NCI-H345 (cell line): ENCODE measurements at regions not wholly inside any gene's neighbourhood (a gene's known extent, or its start where the extent isn't known, plus 50 kb on each side); places are given as distances from the start of the nearest gene placed in this dataset.
"Not testable (repeated sequence)": the region's sequence is repeated elsewhere in the genome, so short reads cannot be mapped to it uniquely, and the experiment has no call there.

ENCODE experiments used
- DNase-seq: peaks from one replicate; lab custom pipeline; 2025; lab: John Stamatoyannopoulos, UW

GRCh38 chr16:27639561-27640276, 89.8 kb downstream of the KATNIP start:
- DNase-seq = no peak

GRCh38 chr16:27640277-27640600, 90.3 kb downstream of the KATNIP start:
- no peak for DNase-seq

- no peak for DNase-seq
These were observed 91.3 kb downstream of the KATNIP start for GRCh38 chr16:27641260-27641659.

- not testable (repeated sequence) for DNase-seq
These were observed 91.9 kb downstream of the KATNIP start for GRCh38 chr16:27641734-27642415.

- no peak for DNase-seq
These were observed 92.8 kb downstream of the KATNIP start for GRCh38 chr16:27642756-27643155.

- no peak for DNase-seq
These were observed 94.2 kb downstream of the KATNIP start for GRCh38 chr16:27644165-27644564.

- DNase-seq = no peak
These were observed 95.5 kb downstream of the KATNIP start for GRCh38 chr16:27645396-27645795.

GRCh38 chr16:27646806-27647205, 96.9 kb downstream of the KATNIP start:
- DNase-seq = no peak

GRCh38 chr16:27649021-27649420, 99.1 kb downstream of the KATNIP start:
- no peak for DNase-seq

- no peak for DNase-seq
These were observed 100.2 kb downstream of the KATNIP start for GRCh38 chr16:27650073-27650701.

- no peak for DNase-seq
These were observed 101.4 kb downstream of the KATNIP start for GRCh38 chr16:27651301-27651700.

- no peak for DNase-seq
These were observed 107.9 kb downstream of the KATNIP start for GRCh38 chr16:27657811-27658210.

- no peak for DNase-seq
These were observed 110.6 kb downstream of the KATNIP start for GRCh38 chr16:27660507-27660906.

GRCh38 chr16:27663235-27663634, 113.3 kb downstream of the KATNIP start:
- DNase-seq = not testable (repeated sequence)

- no peak for DNase-seq
These were observed 115.9 kb downstream of the KATNIP start for GRCh38 chr16:27665881-27666280.

GRCh38 chr16:27670071-27670810, 120.3 kb downstream of the KATNIP start:
- no peak for DNase-seq

GRCh38 chr16:27671410-27671809, 121.5 kb downstream of the KATNIP start:
- no peak for DNase-seq

GRCh38 chr16:27676839-27677238, 126.9 kb downstream of the KATNIP start:
- no peak for DNase-seq

- no peak for DNase-seq
These were observed 127.3 kb downstream of the KATNIP start for GRCh38 chr16:27677263-27677662.

- DNase-seq = no peak
These were observed 129.0 kb downstream of the KATNIP start for GRCh38 chr16:27678955-27679354.

- DNase-seq = peak; percentile 39
These were observed 130.0 kb downstream of the KATNIP start for GRCh38 chr16:27679899-27680298.

GRCh38 chr16:27681681-27682080, 131.7 kb downstream of the KATNIP start:
- no peak for DNase-seq

- no peak for DNase-seq
These were observed 134.1 kb downstream of the KATNIP start for GRCh38 chr16:27684047-27684446.
